ENCODE measurements at regions not wholly inside any gene's neighbourhood (a gene's known extent, or its start where the extent isn't known, plus 50 kb on each side); places are given as distances from the start of the nearest gene placed in this dataset.

DNA sequence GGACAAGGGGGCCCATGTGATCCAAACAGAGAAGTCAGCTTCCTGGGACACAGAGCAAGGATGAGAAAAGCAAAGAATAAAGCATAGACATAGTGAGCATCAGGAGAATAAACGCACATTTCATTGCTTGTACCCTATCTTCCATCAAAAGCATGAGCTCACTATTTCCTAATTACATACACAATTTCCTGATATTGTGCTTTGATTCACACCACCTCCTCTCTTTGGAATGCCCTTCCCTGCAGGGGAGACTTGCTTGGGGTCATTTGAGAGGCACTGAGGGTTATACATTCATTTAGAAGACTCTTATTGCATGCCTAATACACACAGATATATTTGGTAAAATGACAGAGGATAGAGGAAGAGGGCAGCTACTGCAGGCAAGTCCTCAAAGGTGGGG, 185.4 kb downstream of the SEC16B start:
- H3K36me3 ChIP-seq (ENCODE audit: insufficient read depth, low read length), result no peaks in the 10 kb centered on the region
- no peaks in the 10 kb centered on the region for H4K20me1 ChIP-seq (ENCODE audit: insufficient read depth, low read length)
- intact Hi-C loops (cut with micrococcal nuclease; ENCODE audit: unreplicated experiment), result no loop called here
- CTCF ChIA-PET (ENCODE audit: unreplicated experiment), result no interaction called here
- H3K79me2 ChIP-seq (ENCODE audit: insufficient read depth, low read depth, low read length), result no peaks in the 10 kb centered on the region
- no peak overlapping the region for H3K4me3 ChIP-seq (ENCODE audit: low read depth, low read length, poor library complexity, severe bottlenecking)
- H3K9me2 ChIP-seq (ENCODE audit: insufficient read depth, low read length), result no peaks in the 10 kb centered on the region
- H2AFZ ChIP-seq (ENCODE audit: low read length), result no peak overlapping the region
- POLR2A ChIA-PET, result interaction anchor here (0.7 kb wide), 1 partner anchor 72 kb away, joined by 3 read pairs; no protein-coding TSS in a partner anchor
- no peak overlapping the region for H3K27ac ChIP-seq (ENCODE audit: low read depth, low read length, poor library complexity, severe bottlenecking)
- DNase-seq (ENCODE audit: low spot score), result no peak
- no TSS peak for BruUV-seq (replicated peaks)
- H3K4me1 ChIP-seq (ENCODE audit: insufficient read depth, low read length, poor library complexity, severe bottlenecking), result no peaks in the 10 kb centered on the region
- H3K4me2 ChIP-seq (ENCODE audit: low read length), result no peak overlapping the region
- H3K9me3 ChIP-seq (ENCODE audit: low read length), result no peaks in the 10 kb centered on the region
- TF ChIP-seq, protein P1, sequence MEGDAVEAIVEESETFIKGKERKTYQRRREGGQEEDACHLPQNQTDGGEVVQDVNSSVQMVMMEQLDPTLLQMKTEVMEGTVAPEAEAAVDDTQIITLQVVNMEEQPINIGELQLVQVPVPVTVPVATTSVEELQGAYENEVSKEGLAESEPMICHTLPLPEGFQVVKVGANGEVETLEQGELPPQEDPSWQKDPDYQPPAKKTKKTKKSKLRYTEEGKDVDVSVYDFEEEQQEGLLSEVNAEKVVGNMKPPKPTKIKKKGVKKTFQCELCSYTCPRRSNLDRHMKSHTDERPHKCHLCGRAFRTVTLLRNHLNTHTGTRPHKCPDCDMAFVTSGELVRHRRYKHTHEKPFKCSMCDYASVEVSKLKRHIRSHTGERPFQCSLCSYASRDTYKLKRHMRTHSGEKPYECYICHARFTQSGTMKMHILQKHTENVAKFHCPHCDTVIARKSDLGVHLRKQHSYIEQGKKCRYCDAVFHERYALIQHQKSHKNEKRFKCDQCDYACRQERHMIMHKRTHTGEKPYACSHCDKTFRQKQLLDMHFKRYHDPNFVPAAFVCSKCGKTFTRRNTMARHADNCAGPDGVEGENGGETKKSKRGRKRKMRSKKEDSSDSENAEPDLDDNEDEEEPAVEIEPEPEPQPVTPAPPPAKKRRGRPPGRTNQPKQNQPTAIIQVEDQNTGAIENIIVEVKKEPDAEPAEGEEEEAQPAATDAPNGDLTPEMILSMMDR (conservative IDR thresholded peaks at IDR 0.05; ENCODE audit: low read length), result no peak
- TF ChIP-seq EZH2phosphoT487 (IDR thresholded peaks at IDR 0.05; ENCODE audit: borderline replicate concordance, low read depth, low read length), result no peak

DNA sequence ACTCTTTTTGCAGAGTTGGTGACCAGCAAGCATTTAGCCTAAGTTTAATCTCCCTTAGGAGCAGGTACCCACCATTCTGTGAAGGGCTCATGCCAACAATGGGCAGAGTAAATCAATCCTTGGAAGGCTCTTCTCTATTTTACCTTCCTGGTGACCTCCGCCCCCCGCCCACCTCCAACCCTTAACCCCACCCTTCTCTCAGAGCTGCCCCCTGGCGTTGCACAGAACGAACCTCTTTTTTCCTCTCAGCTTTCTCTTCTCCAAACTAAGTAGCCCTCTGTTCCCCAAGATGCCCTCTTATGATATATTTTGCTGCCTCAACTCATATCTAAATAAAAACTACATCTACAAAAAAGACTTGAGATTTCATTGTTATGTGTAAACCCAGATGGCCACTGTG, 186.8 kb downstream of the SEC16B start:
- intact Hi-C loops (cut with micrococcal nuclease; ENCODE audit: unreplicated experiment), result no loop called here
- Histone ChIP-seq H3K4me2 (ENCODE audit: low read length) (no peak overlapping the region), H3K79me2 (ENCODE audit: insufficient read depth, low read depth, low read length) (no peaks in the 10 kb centered on the region), H2AFZ (ENCODE audit: low read length) (no peak overlapping the region), H3K9me3 (ENCODE audit: low read length) (no peaks in the 10 kb centered on the region), H3K9me2 (ENCODE audit: insufficient read depth, low read length) (no peaks in the 10 kb centered on the region), H3K4me1 (ENCODE audit: insufficient read depth, low read length, poor library complexity, severe bottlenecking) (no peaks in the 10 kb centered on the region), H3K27ac (ENCODE audit: low read depth, low read length, poor library complexity, severe bottlenecking) (no peak overlapping the region), H3K4me3 (ENCODE audit: low read depth, low read length, poor library complexity, severe bottlenecking) (no peak overlapping the region), H3K36me3 (ENCODE audit: insufficient read depth, low read length) (no peaks in the 10 kb centered on the region), H4K20me1 (ENCODE audit: insufficient read depth, low read length) (no peaks in the 10 kb centered on the region)
- TF ChIP-seq, protein P1 (conservative IDR thresholded peaks at IDR 0.05; ENCODE audit: low read length), result 0 out of 2 replicates have a peak, but pooled peaks have one; percentile 45
- TF ChIP-seq EZH2phosphoT487 (IDR thresholded peaks at IDR 0.05; ENCODE audit: borderline replicate concordance, low read depth, low read length), result no peak
- no TSS peak for BruUV-seq (replicated peaks)
- DNase-seq (ENCODE audit: low spot score), result no peak
- POLR2A ChIA-PET, result interaction anchor here (0.6 kb wide), 2 partner anchors 11 to 895 kb away, joined by 5 to 6 read pairs; no protein-coding TSS in a partner anchor
- CTCF ChIA-PET (ENCODE audit: unreplicated experiment), result interaction anchor here (0.6 kb wide), 1 partner anchor 132 kb away, joined by 3 read pairs; no protein-coding TSS in a partner anchor

DNA sequence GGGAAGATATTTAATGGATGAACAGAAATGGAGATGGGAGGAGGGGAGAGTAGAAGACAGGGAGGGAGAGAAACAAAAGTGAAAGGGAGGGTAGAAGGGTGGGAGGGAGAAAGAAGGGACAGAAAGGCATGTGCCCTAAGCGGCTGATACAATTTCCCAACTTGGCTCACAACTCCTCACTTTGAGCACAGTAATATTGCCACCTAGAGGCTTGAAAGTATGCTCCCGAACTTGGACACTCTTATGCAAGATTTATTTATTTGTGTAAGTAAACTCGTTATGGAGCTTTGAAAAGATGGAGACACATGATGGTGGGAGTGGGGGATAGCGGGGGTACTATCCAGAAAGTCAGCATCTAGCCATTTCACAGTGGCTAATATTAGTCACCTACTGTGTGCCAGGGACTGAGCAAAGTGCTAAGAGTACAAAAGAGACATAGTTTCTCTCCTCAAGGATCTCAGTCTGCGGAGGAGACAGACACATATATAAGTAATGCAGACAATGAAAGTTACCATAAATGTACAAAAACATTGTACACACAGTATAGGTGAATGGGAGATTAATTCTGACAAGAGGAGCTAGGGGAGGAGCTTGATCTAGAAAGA, 189.7 kb downstream of the SEC16B start:
- POLR2A ChIA-PET, result no interaction called here
- Histone ChIP-seq H4K20me1 (ENCODE audit: insufficient read depth, low read length) (no peaks in the 10 kb centered on the region), H3K27ac (ENCODE audit: low read depth, low read length, poor library complexity, severe bottlenecking) (no peak overlapping the region), H3K79me2 (ENCODE audit: insufficient read depth, low read depth, low read length) (no peaks in the 10 kb centered on the region), H3K4me1 (ENCODE audit: insufficient read depth, low read length, poor library complexity, severe bottlenecking) (no peaks in the 10 kb centered on the region), H3K4me3 (ENCODE audit: low read depth, low read length, poor library complexity, severe bottlenecking) (no peak overlapping the region), H3K36me3 (ENCODE audit: insufficient read depth, low read length) (no peaks in the 10 kb centered on the region), H2AFZ (ENCODE audit: low read length) (no peak overlapping the region), H3K9me2 (ENCODE audit: insufficient read depth, low read length) (no peaks in the 10 kb centered on the region), H3K4me2 (ENCODE audit: low read length) (no peak overlapping the region), H3K9me3 (ENCODE audit: low read length) (no peaks in the 10 kb centered on the region)
- no TSS peak for BruUV-seq (replicated peaks)
- intact Hi-C loops (cut with micrococcal nuclease; ENCODE audit: unreplicated experiment), result no loop called here
- DNase-seq (ENCODE audit: low spot score), result peak; percentile 16
- TF ChIP-seq EZH2phosphoT487 (IDR thresholded peaks at IDR 0.05; ENCODE audit: borderline replicate concordance, low read depth, low read length), result no peak
- TF ChIP-seq, protein P1 (conservative IDR thresholded peaks at IDR 0.05; ENCODE audit: low read length), result peak; percentile 69
- CTCF ChIA-PET (ENCODE audit: unreplicated experiment), result no interaction called here

Data from OCI-LY7 (cell line).